ENCODE measurements at regions not wholly inside any gene's neighbourhood (a gene's known extent, or its start where the extent isn't known, plus 50 kb on each side); places are given as distances from the start of the nearest gene placed in this dataset.

- H3K36me3 ChIP-seq (ENCODE audit: insufficient read depth, low read length), result no peaks in the 10 kb centered on the region
- no peak overlapping the region for H2AFZ ChIP-seq (ENCODE audit: low read length)
- no peaks in the 10 kb centered on the region for H3K79me2 ChIP-seq (ENCODE audit: insufficient read depth, low read length)
- H3K9ac ChIP-seq (ENCODE audit: low read length), result no peak overlapping the region
- H3K4me2 ChIP-seq (ENCODE audit: low read length), result no peak overlapping the region
- no peak overlapping the region for H3K4me3 ChIP-seq (ENCODE audit: low read depth, low read length, poor library complexity, severe bottlenecking)
- no peak overlapping the region for H3K27ac ChIP-seq (ENCODE audit: low read depth, low read length, poor library complexity, severe bottlenecking)
- H4K20me1 ChIP-seq (ENCODE audit: insufficient read depth, low read length), result no peaks in the 10 kb centered on the region
- TF ChIP-seq EZH2 (IDR thresholded peaks at IDR 0.05; ENCODE audit: borderline replicate concordance, low read length), result no peak
- TF ChIP-seq, protein P1, sequence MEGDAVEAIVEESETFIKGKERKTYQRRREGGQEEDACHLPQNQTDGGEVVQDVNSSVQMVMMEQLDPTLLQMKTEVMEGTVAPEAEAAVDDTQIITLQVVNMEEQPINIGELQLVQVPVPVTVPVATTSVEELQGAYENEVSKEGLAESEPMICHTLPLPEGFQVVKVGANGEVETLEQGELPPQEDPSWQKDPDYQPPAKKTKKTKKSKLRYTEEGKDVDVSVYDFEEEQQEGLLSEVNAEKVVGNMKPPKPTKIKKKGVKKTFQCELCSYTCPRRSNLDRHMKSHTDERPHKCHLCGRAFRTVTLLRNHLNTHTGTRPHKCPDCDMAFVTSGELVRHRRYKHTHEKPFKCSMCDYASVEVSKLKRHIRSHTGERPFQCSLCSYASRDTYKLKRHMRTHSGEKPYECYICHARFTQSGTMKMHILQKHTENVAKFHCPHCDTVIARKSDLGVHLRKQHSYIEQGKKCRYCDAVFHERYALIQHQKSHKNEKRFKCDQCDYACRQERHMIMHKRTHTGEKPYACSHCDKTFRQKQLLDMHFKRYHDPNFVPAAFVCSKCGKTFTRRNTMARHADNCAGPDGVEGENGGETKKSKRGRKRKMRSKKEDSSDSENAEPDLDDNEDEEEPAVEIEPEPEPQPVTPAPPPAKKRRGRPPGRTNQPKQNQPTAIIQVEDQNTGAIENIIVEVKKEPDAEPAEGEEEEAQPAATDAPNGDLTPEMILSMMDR (IDR thresholded peaks at IDR 0.05; ENCODE audit: low read length), result no peak
- no peaks in the 10 kb centered on the region for H3F3A ChIP-seq (ENCODE audit: insufficient read depth, low read length)
- no peaks in the 10 kb centered on the region for H3K27me3 ChIP-seq (ENCODE audit: insufficient read depth, low read length)
- H3K9me3 ChIP-seq (ENCODE audit: low read length), result no peaks in the 10 kb centered on the region
- H3K4me1 ChIP-seq (ENCODE audit: insufficient read depth, low read length, severe bottlenecking), result peaks cover 14% of the 10 kb centered on the region
- H3K9me2 ChIP-seq (ENCODE audit: low read depth, low read length), result no peaks in the 10 kb centered on the region
Measured at GRCh38 chr6:22098601-22099031, 198.2 kb downstream of the PRL start.

DNA sequence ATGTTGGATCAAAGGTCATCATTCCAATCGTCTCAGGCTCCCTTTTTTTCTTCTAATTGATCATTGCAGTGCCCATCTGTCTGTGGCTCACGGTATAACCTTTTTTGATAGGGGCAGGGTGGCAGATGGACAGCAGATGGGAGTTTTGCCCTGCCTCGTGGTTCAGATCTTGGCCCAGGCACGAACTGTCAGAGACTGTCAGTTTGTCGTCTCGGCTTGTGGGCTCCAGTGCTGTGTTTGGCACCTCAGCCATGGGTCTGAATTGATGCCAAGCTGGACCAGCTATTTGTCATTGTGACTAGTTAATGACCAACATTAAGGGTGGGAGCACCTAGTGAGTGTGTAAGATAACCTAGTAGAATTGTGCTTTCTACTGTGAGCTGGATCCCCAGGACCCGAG is 197.6 kb downstream of the PRL start:
- Histone ChIP-seq H3K9me3 (ENCODE audit: low read length) (no peaks in the 10 kb centered on the region), H3K36me3 (ENCODE audit: insufficient read depth, low read length) (no peaks in the 10 kb centered on the region; the same call in 1 of the 2 replicates), H3K9ac (ENCODE audit: low read length) (no peak overlapping the region), H3K4me3 (ENCODE audit: low read depth, low read length, poor library complexity, severe bottlenecking) (no peak overlapping the region), H4K20me1 (ENCODE audit: insufficient read depth, low read length) (no peaks in the 10 kb centered on the region), H3K4me1 (ENCODE audit: insufficient read depth, low read length, severe bottlenecking) (peaks cover 9% of the 10 kb centered on the region), H2AFZ (ENCODE audit: low read length) (peak overlapping the region; percentile 51; the same call in 1 of the 2 replicates), H3K27ac (ENCODE audit: low read depth, low read length, poor library complexity, severe bottlenecking) (no peak overlapping the region), H3K9me2 (ENCODE audit: low read depth, low read length) (no peaks in the 10 kb centered on the region), H3K4me2 (ENCODE audit: low read length) (no peak overlapping the region), H3K79me2 (ENCODE audit: insufficient read depth, low read length) (no peaks in the 10 kb centered on the region), H3F3A (ENCODE audit: insufficient read depth, low read length) (no peaks in the 10 kb centered on the region), H3K27me3 (ENCODE audit: insufficient read depth, low read length) (no peaks in the 10 kb centered on the region)
- no peak for TF ChIP-seq EZH2 (IDR thresholded peaks at IDR 0.05; ENCODE audit: borderline replicate concordance, low read length)
- TF ChIP-seq, protein P1 (IDR thresholded peaks at IDR 0.05; ENCODE audit: low read length), result no peak

DNA sequence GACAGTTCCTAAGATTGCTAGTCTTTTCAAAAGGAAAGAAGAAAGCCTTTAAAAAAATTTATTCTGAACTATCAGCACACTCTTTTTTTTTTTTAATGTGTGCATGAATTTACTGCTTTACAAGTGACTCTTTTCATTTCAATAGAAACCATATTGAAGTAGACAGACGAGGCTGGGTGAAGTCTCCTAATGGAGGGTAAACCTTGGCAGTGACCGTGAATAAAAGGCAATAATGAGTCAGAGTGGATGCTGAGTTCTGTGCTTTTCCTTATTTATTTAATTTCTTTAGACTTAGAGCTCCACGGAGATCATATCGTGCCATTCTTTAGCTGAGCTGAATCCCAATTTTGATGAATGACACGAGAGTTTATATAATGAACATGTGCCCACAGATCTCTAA is 196.9 kb downstream of the PRL start:
- no peak overlapping the region for H3K4me3 ChIP-seq (ENCODE audit: low read depth, low read length, poor library complexity, severe bottlenecking)
- no peaks in the 10 kb centered on the region; the same call in 1 of the 2 replicates for H3K36me3 ChIP-seq (ENCODE audit: insufficient read depth, low read length)
- no peak for TF ChIP-seq EZH2 (IDR thresholded peaks at IDR 0.05; ENCODE audit: borderline replicate concordance, low read length)
- TF ChIP-seq, protein P1 (IDR thresholded peaks at IDR 0.05; ENCODE audit: low read length), result no peak
- H3K27me3 ChIP-seq (ENCODE audit: insufficient read depth, low read length), result no peaks in the 10 kb centered on the region
- H3K27ac ChIP-seq (ENCODE audit: low read depth, low read length, poor library complexity, severe bottlenecking), result no peak overlapping the region
- H3K4me1 ChIP-seq (ENCODE audit: insufficient read depth, low read length, severe bottlenecking), result peaks cover 7% of the 10 kb centered on the region
- no peak overlapping the region for H2AFZ ChIP-seq (ENCODE audit: low read length)
- H4K20me1 ChIP-seq (ENCODE audit: insufficient read depth, low read length), result no peaks in the 10 kb centered on the region
- H3K79me2 ChIP-seq (ENCODE audit: insufficient read depth, low read length), result no peaks in the 10 kb centered on the region
- H3K9me3 ChIP-seq (ENCODE audit: low read length), result no peaks in the 10 kb centered on the region
- no peaks in the 10 kb centered on the region for H3K9me2 ChIP-seq (ENCODE audit: low read depth, low read length)
- H3F3A ChIP-seq (ENCODE audit: insufficient read depth, low read length), result no peaks in the 10 kb centered on the region
- H3K9ac ChIP-seq (ENCODE audit: low read length), result no peak overlapping the region
- no peak overlapping the region for H3K4me2 ChIP-seq (ENCODE audit: low read length)

All from OCI-LY1 (cell line).